DOHH2 (cell line): ENCODE measurements at regions not wholly inside any gene's neighbourhood (a gene's known extent, or its start where the extent isn't known, plus 50 kb on each side); places are given as distances from the start of the nearest gene placed in this dataset.

ENCODE experiments used
- H3F3A ChIP-seq: fragments of 200-600 bp; sonication (generic), shearing (Covaris generic); 2 replicates; pipeline ENCODE4 v1.6.0; 2016; ENCODE audit warnings: antibody characterized with exemption, mild to moderate bottlenecking; ENCODE audit not compliant: control insufficient read depth, insufficient read depth
- H3K27ac ChIP-seq: fragments of 200-600 bp; sonication (generic); 2 replicates; pipeline ENCODE4 v1.5.1; 2014; ENCODE audit warnings: low read depth, mild to moderate bottlenecking, low read length, moderate library complexity
- H3K27me3 ChIP-seq: fragments of 200-600 bp; sonication (generic); 2 replicates; pipeline ENCODE4 v1.6.1; 2014; ENCODE audit warnings: mild to moderate bottlenecking, low read length, mixed read lengths; ENCODE audit not compliant: control insufficient read depth
- H3K36me3 ChIP-seq: fragments of 200-600 bp; sonication (generic); 2 replicates; pipeline ENCODE4 v1.6.1; 2014; ENCODE audit warnings: mild to moderate bottlenecking, low read length, moderate library complexity, mixed read lengths; ENCODE audit not compliant: control insufficient read depth
- H3K4me1 ChIP-seq: fragments of 200-600 bp; sonication (generic); 2 replicates; pipeline ENCODE4 v1.6.1; 2014; ENCODE audit warnings: mild to moderate bottlenecking, low read length, mixed read lengths; ENCODE audit not compliant: control insufficient read depth
- H3K4me2 ChIP-seq: fragments of 200-600 bp; sonication (generic); 2 replicates; pipeline ENCODE4 v1.6.0; 2014; ENCODE audit warnings: mild to moderate bottlenecking, low read length, moderate library complexity
- H3K4me3 ChIP-seq: fragments of 200-600 bp; sonication (generic); 2 replicates; pipeline ENCODE4 v1.5.1; 2014; ENCODE audit warnings: mild to moderate bottlenecking, low read length, mixed read lengths
- H3K79me2 ChIP-seq: fragments of 200-600 bp; sonication (generic); 2 replicates; pipeline ENCODE4 v1.6.1; 2014; ENCODE audit warnings: mild to moderate bottlenecking, low read length, mixed read lengths; ENCODE audit not compliant: control insufficient read depth
- H3K9me2 ChIP-seq: fragments of 200-600 bp; sonication (generic); replicated peaks from 2 replicates; pipeline ENCODE4 v1.6.1; 2014; ENCODE audit warnings: mild to moderate bottlenecking, low read length, mixed read lengths; ENCODE audit not compliant: control insufficient read depth
- H3K9me3 ChIP-seq: fragments of 200-600 bp; sonication (generic); 2 replicates; pipeline ENCODE4 v1.6.1; 2014; ENCODE audit warnings: antibody characterized with exemption, low read length, mixed read lengths; ENCODE audit not compliant: control insufficient read depth, insufficient read depth
- H4K20me1 ChIP-seq: fragments of 200-600 bp; sonication (generic); 2 replicates; pipeline ENCODE4 v1.6.0; 2014; ENCODE audit warnings: low read depth, mild to moderate bottlenecking, antibody characterized with exemption, low read length, moderate library complexity; ENCODE audit not compliant: control insufficient read depth, insufficient read depth
- CTCF ChIP-seq: fragments of 200-600 bp; sonication (generic); IDR thresholded peaks from one replicate; pipeline ENCODE4 v1.5.1; 2014; ENCODE audit warnings: antibody characterized with exemption, mild to moderate bottlenecking, low read depth, low read length; ENCODE audit not compliant: poor library complexity, severe bottlenecking
- EZH2phosphoT487 ChIP-seq: fragments of 200-600 bp; sonication (generic); IDR thresholded peaks from 2 replicates; pipeline ENCODE4 v1.6.1; 2017; ENCODE audit warnings: borderline replicate concordance, mild to moderate bottlenecking, antibody characterized with exemption, low read length, moderate library complexity, mixed read lengths

- no peaks in the 10 kb centered on the region for H3K27me3 ChIP-seq
- no peaks in the 10 kb centered on the region for H4K20me1 ChIP-seq
- H3K79me2 ChIP-seq = no peaks in the 10 kb centered on the region
- peak overlapping the region; percentile 69 for H3K4me2 ChIP-seq
- H3K4me3 ChIP-seq = peak overlapping the region; percentile 66
- H3F3A ChIP-seq = peaks cover 2% of the 10 kb centered on the region
- no peaks in the 10 kb centered on the region for H3K36me3 ChIP-seq
- H3K9me2 ChIP-seq = no peaks in the 10 kb centered on the region
- H3K9me3 ChIP-seq = no peaks in the 10 kb centered on the region
- peaks cover 22% of the 10 kb centered on the region for H3K4me1 ChIP-seq
- TF ChIP-seq CTCF (no peak), EZH2phosphoT487 (no peak)
- peak overlapping the region; percentile 56 for H3K27ac ChIP-seq
Measured at GRCh38 chr1:244957525-244957924, 93.2 kb upstream of the HNRNPU start.

GRCh38 chr1:244957122-244957521 is 92.8 kb upstream of the HNRNPU start:
- Histone ChIP-seq H3F3A (peaks cover 2% of the 10 kb centered on the region), H3K9me3 (no peaks in the 10 kb centered on the region), H3K27me3 (no peaks in the 10 kb centered on the region), H4K20me1 (no peaks in the 10 kb centered on the region), H3K4me2 (peak overlapping the region; percentile 69), H3K4me3 (peak overlapping the region; percentile 66), H3K9me2 (no peaks in the 10 kb centered on the region), H3K4me1 (peaks cover 22% of the 10 kb centered on the region), H3K36me3 (no peaks in the 10 kb centered on the region), H3K79me2 (no peaks in the 10 kb centered on the region), H3K27ac (peak overlapping the region; percentile 56)
- TF ChIP-seq CTCF (no peak), EZH2phosphoT487 (no peak)

- Histone ChIP-seq H3K4me2 (no peak overlapping the region), H4K20me1 (no peaks in the 10 kb centered on the region), H3K27me3 (no peaks in the 10 kb centered on the region), H3K9me2 (no peaks in the 10 kb centered on the region), H3K9me3 (no peaks in the 10 kb centered on the region), H3K4me3 (no peak overlapping the region), H3K79me2 (no peaks in the 10 kb centered on the region), H3K27ac (no peak overlapping the region), H3K4me1 (peaks cover 22% of the 10 kb centered on the region), H3K36me3 (no peaks in the 10 kb centered on the region), H3F3A (peaks cover 2% of the 10 kb centered on the region; the same call in 1 of the 2 replicates)
- no peak for TF ChIP-seq EZH2phosphoT487
- TF ChIP-seq CTCF = no peak
Measured at GRCh38 chr1:244955661-244956060, 91.3 kb upstream of the HNRNPU start.
